Middle frontal gyrus (tissue), 1 donor: ENCODE measurements at regions not wholly inside any gene's neighbourhood (a gene's known extent, or its start where the extent isn't known, plus 50 kb on each side); places are given as distances from the start of the nearest gene placed in this dataset.

Experiments used
- DNase-seq: peaks from one replicate; pipeline ENCODE4 v3.0.0-alpha.2; 2015; ENCODE audit warnings: low spot score; ENCODE audit errors: extremely low spot score

DNA sequence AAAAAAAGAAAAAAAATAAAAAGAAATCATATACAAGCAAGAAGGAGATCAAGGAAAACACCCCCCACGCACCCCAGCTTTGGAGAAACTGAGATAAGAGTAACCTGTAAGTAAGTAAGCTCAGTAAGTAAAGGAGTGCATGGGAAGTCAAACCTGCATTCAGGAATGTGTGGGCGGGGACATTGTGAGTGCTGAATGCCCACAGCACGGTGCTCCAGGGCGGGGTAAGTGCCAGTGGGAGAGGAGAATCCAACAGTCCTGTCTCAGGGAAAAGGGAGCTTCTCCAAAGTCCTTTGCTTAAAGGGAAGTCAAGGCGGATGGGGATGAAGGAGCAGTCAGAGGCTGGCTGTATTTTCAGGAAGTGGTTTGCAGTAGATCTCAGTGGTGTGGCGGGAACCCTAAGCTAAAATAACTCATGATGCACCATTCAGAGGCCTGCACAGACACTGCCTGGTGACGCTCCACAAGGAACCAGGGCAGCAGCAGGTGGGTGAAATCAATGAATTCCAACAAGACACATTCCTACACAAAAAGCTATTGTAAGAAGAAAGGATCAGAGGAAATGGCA is 368.0 kb downstream of the QKI start:
- no peak for DNase-seq

DNA sequence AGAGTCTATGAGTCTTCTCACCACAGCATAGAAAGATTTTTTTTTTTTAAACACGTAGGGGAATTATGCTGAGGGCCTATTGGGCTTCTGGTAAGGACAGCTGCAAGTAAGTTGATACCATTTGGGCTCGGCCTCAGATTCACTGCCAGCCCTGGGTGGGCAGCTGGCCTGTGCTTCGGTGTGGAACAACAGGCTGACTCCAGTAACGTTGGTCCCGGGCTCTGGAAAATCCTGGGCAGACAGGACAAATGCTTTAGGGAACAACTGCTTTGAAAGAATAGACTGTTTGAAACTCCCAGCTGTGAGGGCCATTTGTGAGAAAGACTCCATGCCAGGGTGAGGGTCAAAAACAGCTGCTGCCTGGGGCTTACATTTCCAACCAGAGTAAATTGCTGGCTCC is 366.5 kb downstream of the QKI start:
- no peak for DNase-seq

DNA sequence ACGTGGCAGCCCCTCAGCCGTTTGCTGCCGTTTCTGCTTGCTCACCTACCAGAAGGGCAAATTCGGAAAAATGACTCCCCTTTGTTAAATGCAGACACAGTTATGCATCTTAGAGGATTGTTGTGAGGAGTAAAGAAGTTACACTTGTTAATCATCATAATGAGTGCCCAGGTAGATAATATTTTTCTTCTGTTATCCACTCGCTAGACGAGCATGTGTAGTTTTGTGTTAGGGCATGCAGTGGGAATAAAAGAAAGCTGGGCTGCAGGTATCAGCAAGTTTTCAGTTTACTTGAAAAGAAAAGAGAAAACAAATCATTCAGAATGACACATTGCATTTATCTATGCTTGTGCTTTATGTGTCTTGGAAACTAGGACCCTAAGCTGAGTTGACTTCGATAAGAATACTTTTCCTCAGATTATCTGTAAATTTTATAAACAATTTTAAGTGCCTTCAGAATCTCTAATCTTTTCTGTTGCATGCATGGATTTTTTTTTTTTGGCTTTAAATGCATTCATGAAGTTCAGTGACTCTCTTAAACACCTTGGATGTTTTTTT is 365.3 kb downstream of the QKI start:
- DNase-seq: no peak

DNA sequence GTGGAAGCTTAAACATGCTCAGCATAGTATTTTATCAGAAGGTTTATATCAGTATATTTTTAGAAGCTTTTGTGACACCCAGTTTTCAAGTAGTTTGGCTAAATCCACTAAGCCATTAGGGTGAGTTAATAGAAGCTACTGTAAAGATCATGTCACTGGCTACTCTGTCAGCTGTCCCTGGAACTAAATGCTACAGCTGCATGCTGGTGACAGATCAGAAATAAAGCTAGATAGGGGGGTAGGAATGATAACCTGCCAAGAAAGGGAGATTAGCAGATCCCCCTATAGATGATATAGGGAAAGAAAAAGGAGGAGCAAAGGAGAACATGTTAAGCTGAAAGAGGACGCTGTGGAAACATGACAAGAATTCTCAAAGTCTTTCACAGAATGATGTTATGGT is 363.2 kb downstream of the QKI start:
- DNase-seq: no peak

DNA sequence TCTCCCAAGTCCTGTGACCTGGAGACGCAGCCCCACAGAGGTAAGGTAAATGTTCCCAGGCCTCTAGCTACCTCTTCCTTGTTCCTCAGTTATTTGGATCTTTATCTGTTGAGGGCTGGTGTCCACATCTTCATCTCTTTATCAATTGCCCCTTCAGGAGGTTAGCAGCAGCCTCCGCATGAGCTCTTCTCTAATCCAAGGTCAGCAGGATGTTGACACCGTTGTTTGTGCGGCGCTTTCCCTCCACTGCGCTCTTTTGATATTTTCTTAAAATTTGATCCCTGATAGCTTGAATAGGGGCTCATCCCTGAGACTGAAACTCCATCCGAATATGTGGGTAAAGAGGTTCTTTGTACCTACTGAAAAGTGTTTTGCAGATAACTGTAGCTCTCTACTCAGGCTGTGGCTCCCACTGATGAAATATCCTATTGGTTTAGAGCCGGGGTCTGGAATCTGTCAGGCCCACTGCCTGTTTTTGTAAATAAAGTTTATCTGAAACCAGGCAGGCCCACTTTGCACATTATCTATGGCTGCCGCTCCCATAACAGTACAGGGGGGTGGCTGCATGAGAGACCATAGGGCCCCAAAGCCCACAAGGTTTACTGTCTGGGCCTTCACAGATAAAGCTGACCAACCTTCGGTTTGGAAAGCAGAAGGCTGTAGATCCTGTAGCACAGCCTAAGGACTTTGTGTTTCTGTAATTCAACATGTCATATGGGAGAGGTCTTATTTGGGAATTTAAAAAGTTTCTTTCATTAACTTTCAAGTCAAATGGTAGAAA is 362.6 kb downstream of the QKI start:
- no peak for DNase-seq

DNA sequence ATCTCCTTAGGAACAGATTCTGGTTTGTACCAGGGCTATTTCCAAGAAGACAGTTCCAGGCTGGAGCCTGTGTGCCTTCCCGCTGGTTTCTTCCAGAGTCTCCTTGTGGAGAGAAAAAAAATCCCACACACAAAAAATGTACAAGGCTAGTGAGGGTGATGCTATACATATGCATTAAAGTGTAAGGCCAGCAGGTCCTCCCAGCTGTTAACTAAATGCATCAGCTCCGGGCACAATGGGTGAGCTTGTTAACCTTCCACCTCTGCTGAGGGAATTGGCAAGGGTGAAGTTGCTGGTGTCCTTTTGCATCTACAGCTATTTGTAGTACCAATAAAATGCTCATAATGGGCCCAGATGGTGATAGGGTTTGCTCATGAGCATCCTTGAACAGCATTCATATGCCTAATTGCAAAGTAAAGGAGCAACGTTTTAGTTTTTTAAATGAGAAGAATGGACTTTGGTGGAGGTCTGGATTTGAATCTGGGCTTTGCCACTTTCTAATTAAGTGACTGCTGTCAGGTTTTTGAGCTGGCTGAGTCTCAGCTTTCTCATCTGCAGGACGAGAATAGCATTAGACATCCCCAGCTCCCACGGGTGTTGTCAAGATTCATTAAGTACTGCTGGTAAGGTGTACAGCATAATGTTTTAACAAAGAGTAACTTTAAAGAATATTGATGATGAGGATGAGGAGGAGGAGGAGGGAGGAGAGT is 361.8 kb downstream of the QKI start:
- DNase-seq: no peak

DNA sequence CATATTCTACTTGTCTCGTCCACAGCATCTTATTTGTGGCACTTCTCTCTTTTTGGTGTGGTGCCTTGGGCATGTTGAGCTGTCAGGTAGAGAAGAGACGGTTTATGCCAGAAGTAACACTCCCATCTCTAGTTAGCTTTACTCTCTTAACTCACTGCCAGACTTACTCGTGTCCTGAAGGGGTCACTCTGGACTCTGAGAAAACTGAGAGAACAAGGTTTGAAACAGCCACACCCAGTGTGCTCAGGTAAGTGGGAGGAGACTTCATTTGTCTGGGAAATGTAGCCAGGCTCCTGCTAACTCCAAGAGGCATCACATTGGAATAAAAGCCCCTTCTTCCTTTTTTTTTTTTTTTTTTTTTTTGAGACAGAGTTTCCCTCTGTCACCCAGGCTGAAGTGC is 360.8 kb downstream of the QKI start:
- no peak for DNase-seq

DNA sequence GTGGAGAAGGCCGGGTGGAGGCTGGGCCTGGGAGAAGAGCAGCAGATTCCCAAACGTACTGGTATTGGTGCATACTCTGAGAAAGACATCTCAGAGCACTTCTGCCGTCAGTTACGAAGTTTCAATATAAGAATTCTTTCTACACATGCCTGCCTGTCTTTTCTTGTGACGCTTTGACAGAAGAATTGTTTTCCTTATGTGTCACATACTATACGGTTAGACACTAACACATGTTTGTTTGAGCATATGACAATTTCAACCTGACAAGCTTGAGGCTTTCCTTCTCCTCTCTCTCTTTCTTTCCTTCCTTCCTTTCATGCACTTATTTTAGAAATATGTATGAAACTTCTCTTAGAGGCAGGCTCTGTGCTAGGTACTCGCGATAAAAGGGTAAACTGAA is 360.0 kb downstream of the QKI start:
- no peak for DNase-seq

DNA sequence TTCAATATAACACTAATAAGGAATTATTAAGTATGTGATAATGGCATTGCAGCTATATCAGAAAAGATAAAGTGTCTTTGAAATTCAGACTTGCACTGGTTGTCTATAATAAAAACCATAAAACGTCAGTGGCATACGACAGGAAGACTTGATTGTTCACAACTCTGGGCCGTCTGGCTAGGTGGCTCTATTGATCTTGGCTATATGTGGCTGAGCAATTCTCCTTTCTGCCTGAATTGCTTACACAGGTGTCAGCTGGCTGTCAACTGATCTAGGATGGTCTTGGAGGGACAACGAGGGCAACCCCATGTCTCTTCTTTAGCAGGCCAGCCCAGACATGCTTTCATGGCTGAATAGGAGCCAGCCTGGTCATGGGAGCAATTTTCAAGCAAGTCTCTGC is 359.1 kb downstream of the QKI start:
- no peak for DNase-seq

DNA sequence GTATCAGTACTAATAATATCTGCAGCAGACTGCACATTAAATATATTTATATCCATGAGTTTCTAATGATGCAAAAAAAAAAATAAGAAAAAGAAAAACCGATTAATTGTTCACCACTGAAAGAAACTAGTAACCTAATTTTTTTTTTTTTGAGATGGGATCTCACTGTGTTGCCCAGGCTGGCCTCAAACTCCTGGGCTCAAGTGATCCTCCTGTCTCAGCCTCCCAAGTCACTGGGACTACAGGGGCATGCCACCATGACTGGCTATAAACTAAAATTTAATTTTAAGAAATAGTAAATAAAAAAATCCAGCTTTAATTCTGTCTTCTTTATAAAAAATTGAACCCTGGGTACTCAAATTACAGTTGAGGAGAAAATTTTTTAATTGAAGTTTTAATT is 358.2 kb downstream of the QKI start:
- DNase-seq: no peak

DNA sequence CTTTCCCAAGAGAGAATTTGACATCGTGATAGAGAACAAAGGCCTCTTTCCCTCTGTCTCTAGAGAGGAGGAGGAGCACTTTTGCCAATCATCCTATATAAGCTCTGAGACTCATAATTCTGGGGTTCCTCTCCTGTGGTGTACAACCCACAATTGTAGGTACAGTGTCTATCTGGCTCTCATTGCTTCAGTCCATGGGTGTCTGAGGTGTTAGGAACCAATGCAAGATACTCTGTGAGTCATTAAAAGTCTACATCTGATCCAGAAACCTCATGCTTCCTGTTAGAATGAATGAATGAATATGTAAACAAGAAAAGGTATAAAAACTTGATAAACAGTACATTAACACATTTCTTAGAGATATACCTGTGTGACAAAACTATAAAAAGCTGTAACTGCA is 356.7 kb downstream of the QKI start:
- no peak for DNase-seq

DNA sequence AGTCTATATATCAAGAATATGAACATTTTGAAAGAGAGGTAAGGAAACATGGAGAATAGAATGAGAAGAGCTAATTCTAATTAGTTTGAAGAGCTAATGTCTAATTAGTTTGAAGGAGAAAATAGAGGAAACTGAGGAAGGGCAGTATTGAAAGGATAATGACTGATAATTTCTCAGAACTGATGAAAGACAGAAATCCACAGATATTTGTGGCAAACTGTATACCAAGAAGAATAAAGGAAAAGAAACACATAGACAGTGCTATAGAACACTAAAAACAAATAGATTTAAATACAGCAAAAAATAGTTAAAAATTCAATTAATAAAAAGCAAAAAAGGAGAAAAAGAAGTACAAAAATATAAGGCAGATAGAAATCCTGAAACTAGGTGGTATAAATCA is 354.4 kb downstream of the QKI start:
- no peak for DNase-seq

DNA sequence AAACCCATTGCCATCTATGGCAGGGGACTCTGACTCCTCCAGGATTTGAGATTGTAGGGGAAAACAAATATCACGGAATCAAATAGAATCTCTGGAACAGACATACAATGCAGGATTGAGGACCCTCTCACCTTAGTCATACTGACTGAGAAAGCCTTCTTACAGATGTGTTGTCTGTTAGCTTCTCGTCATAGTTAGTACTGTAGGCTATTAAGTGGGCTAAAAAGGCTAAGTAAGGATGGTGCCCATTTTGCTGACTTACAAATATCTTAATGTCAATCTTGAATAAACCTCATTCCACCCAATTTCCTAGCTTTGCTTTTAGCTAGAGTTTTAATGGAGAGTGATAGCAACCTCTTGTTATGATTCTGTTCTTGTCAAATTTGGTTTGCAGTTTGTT is 352.4 kb downstream of the QKI start:
- DNase-seq: no peak

DNA sequence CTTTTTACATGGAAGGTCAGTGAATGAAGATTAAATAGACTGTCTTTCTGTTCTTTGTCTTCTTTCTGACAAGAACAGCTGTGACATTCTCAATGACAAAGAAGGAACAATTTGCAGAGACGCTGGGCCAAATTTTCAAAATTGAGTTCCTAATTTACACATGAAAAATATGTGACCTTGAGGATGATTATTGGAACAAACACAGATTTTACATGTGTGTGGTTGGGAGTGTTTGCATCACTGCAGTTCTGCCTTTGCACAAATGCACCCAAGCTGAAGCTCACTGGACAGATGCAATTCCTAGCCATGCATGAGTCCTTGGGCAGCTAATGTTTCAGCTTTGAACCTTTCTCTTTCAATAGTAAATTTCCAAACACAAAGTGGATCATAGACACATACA is 350.8 kb downstream of the QKI start:
- DNase-seq: no peak

DNA sequence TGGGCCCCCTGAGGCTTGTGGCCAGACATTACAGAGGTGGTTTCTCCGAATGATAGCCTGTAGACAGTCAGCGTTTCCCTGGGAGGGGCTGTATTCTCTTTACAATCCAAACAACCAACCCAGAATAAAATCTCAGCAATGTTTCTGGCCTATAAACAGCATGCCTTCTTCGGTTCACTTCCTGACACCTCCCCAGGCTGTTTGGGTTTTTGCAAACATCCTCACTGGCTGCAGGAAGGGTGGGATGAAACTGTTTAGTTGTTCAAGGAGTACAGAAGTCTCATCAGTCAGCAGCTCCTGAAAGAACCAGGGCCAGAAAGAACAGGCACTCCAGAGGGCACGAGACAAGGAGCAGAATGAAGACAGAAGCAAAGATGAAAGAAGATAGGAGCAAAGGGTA is 350.0 kb downstream of the QKI start:
- DNase-seq: no peak

DNA sequence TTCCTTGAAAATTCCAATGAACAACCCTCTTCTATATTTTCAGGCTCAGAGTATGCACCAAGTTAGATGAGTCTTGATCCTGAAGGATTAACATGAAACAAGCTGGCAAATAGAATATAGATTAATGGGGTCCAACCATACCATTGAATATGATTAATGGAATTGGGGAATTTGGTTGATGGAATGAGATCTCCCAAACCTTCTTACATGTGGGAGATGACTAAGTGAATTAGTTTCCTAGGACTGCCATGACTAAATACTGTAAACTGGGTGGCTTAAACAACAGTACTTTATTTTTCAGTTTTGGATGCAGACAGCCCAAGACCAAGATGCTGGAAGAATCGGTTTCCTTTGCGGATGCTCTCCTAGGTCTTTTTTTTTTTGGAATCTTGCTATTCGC is 347.0 kb downstream of the QKI start:
- no peak for DNase-seq

DNA sequence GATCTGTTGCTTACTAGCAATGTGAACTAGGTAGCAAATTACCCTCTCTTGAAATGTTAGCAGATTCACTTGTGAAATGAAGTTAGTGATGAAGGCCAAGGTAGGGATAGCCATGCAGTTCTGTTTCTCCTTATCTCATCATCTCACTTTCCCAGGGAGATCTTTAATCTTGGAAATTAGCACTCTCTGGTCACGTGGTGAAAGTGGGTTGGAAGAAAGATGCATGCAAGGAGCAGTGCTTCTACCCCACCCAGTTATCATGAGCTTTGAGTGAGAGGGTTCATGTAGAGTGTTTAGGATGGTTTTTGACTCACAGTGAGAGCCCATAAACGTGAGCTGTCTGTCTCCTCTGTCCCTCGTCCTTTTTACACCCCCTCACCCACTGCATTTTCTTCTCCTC is 346.3 kb downstream of the QKI start:
- no peak for DNase-seq

DNA sequence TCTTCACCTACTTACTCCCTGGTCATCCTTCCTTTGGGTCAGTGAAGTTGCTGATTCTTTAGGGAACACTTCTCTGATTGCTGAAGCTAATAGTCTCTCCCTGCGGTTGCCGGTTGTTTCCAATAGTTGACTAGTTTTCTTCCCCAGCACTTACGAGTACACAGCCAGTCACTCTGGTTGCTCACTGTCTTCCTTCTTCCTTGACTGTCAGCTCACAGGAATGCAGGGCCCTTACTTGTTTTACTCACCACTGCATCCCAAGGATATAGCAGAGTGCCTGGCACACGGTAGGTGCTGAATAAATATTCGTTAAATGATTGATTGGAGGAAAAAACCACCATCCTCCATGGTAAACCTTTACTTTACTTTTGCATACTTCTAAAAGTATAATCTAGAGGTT is 345.0 kb downstream of the QKI start:
- no peak for DNase-seq

DNA sequence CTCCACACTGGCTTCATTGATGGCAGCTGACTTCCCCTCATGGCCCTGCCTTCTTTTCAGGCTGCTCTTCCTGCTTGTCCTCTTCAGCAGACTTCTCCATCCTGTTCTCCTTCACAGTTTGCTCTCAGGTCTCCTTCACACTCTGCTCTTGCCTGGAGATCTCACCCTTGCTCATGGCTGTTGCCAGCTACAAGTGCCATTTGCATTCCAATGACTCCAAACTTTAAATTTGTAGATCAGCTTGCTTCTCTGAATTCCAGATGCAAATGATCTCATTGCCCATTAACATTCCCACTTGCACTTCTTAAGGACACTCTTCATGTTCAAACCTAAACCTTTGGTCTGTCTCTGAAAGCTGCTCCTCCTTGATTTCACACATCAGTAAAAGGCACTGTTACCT is 343.0 kb downstream of the QKI start:
- no peak for DNase-seq

DNA sequence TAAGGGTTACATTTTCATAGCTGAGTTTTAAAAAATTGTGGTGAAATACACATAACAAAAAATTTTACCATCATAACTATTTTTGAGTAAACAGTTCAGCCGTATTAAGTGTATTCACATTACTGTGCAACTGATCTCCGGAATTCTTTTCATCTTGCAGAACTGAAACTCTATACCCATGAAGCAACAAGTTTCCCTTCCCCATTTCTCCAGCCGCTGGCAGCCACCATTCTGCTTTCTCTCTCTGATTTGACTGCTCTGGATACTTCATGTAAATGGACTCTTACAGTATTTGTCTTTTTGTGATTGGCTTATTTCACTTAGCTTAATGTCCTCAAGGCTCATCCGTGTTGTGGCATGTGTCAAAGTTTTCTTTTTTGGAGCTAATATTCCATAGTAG is 341.6 kb downstream of the QKI start:
- no peak for DNase-seq

DNA sequence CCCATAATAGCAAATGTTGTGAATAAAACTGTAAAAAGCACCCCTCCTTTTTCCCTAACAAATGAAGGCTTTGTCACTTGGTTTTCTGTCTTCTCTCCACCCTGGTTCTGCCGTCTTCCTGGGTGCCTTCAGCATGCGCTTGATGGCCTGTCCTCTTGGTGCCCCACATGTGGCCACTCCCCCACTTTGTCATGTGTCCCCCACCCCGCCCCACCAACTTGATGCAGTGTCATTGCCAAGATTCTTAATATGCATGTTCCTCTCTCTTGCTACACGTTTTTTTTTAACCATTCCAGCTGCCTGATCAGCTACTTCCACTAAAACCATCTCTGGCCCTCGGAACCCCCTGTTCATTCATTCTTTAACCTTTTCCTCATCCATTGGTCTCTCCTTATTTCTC is 340.3 kb downstream of the QKI start:
- DNase-seq: no peak

DNA sequence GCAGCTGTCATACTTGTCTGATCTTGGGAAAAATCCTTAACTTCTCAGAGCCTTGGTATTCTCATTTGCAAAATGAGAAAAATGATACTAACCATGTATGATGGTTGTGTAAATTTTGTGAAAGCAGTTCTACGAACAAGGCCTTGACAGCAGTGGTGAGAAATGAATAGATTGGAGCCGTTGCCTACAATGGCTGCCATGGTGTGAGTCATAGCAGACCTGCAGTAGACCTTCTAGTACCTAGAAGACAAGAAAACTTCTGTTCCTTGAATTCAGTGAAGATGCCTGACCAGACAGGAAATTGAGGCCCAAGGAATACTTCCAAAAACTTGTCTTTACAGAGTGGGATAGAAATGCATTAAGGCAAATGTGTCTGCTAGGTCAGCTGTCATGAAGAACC is 338.9 kb downstream of the QKI start:
- no peak for DNase-seq

DNA sequence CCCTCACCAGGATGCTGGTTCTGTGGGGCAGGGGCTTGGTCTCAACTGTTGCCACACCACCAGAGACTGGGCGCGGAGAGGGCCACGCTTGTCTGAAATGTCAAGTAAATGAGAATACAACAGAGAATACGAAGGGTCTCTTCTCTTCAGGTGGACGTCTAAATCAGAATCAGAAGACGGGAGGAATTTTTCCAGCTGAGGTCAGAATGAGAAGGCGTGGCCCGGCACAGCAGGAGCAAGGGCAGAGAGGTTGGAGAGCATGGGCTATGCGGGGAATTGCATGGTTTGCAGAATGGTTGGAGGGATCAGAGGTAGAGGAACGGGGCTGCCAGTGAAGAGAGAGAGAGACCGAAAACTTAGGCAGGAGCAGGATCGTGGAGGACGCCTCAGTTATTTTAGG is 337.9 kb downstream of the QKI start:
- DNase-seq: no peak
